NCI-H510A treated with DMSO at 0.1 percent for 48 hours (cell line): ENCODE measurements at regions not wholly inside any gene's neighbourhood (a gene's known extent, or its start where the extent isn't known, plus 50 kb on each side); places are given as distances from the start of the nearest gene placed in this dataset.
A peak's percentile ranks its signal among the peaks of the same experiment; 100 is the strongest.

Experiments
- DNase-seq: peaks from one replicate; lab custom pipeline; 2025; lab: John Stamatoyannopoulos, UW

DNA sequence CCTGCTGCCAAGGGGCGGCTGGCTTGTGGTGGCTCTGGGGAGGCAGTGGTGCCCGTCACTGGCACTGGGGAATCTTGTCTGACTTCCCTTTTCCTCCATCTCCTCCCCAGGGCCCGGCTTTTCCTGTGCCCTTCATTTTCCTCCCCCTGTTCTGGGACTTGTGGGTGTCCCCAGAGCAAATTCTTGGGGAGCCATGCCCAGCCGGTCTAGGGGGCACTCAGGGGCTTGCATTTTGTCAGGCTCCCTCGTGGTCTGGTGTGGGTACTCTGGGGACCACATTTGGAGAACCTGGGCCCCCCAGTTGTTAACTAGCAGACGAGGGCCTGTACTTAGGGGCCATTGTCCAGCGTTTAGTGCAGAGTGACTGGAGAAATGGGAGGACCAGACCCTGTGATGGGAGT lies 105.2 kb upstream of the IER5L start:
- no peak for DNase-seq

DNA sequence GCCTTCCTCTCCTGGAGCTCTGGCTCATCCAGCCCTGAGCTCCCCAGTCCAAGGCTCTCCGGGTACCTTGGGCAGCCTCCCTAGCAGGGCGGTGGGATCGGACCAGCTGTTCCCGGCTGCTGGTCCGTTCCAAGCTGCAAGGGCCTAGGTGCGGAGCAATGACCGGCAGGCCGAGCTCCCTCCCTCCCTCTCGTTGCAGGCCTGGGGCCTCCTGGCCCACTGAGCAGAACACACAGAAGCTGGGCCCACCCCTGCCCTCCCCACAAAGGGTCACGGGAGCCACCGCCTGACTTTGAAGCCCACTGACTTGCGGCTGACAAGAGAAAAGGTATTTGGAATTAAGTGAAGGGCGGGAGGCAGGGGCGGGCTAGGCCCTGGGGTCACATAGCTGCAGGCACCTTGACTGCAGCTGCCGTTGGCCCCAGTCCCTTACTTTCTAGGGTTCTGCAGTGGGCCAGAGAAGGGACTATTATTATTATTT lies 104.7 kb upstream of the IER5L start:
- DNase-seq, result no peak

DNA sequence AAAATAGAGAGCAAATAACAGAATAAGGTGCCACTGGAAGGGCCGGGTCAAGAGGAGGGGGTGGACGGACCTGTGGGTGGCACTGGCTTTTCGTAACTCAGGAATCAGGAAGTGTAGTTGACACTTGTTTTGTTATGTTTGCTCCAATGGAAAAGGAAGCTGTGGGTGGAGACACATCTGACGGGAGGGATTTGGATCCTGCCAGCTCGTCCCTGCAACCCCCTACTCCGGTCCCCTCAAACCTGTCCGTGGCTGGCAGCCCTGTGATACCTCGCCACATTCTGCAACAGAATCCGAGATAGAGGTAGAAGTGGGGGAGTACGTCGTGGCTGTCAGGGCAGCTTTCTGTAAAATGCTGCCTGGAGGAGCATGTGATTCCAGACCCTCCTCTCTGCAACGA lies 104.2 kb upstream of the IER5L start:
- DNase-seq, result peak; percentile 39

DNA sequence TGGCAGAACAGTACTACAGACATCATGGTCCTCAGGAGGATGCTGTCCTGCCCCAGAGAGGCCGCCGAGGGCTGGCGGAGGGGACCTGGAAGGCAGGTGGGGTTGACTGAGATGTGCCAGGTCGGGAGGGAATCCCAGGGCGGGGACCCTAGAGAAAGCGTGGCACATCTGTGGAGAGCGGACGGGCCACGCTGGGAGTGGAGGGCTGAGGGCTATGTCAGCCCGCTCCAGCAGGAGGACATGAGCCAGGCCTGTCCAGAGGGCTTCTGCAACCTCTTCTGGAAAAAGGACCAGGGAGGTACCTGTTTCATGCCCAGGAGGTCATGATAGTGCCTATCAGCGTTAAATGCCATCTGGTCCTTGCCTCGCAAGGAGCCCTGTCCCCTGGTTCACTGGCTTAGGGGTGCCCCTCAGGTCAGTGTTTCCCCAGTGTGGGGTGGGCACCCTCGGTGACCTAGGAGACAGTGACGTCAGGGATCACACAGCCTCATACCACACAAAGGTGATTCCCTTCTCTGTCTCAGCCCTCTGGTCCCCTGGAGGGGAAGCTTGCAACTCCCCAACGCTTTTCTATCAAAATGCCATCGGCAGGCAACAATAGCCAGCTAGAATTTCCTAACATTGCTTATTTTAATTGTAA lies 103.6 kb upstream of the IER5L start:
- DNase-seq, result no peak

DNA sequence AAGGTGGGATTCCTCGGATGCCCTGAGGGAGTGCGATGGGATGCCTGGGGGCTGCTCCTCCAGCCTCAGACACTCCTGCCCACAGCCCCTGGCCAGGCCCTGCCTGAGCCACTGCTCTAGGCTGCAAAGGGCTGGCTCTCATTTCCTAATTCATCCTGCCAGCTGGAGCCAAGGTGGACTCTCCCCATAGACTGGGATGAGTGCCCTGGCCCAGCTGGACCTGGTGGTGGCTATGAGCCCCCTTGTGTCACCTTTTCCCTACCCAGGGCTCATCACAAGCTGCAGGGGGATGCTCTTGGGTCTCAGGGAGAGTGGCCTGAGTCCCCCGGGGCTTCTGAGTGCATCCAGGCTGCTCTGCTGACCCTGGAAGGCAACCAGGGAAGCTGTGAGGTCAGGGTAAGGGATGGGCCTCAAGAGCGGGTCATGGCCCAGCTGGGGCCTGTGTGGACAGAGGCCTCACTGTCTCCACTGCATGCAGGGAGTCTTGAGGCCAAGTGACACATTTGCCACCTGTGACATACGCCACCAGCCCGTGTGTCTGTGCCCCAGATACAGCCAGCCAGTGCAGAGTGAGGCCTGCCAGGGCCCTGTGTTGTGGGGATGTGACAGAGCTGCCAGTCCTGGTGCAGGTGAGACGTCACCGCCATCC lies 102.7 kb upstream of the IER5L start:
- no peak for DNase-seq

DNA sequence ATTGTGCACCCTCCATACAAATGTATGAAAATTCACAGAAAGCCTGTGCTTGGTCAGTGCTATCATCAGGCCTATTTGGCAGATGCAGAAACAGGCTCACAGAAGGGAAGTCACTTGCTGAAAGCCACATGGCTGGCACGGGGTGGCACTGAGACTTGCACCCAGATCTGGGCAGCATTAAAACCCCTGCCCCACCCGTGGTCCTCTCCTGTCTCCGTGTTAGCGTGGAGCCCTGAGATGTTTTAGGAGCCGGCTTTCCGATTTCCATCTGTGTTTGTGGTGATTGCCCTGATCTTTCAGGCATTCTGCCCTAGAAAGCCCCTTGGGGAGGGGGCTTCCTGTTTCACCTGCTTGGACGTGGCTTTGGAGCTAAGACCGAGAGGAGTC lies 102.2 kb upstream of the IER5L start:
- DNase-seq, result no peak

DNA sequence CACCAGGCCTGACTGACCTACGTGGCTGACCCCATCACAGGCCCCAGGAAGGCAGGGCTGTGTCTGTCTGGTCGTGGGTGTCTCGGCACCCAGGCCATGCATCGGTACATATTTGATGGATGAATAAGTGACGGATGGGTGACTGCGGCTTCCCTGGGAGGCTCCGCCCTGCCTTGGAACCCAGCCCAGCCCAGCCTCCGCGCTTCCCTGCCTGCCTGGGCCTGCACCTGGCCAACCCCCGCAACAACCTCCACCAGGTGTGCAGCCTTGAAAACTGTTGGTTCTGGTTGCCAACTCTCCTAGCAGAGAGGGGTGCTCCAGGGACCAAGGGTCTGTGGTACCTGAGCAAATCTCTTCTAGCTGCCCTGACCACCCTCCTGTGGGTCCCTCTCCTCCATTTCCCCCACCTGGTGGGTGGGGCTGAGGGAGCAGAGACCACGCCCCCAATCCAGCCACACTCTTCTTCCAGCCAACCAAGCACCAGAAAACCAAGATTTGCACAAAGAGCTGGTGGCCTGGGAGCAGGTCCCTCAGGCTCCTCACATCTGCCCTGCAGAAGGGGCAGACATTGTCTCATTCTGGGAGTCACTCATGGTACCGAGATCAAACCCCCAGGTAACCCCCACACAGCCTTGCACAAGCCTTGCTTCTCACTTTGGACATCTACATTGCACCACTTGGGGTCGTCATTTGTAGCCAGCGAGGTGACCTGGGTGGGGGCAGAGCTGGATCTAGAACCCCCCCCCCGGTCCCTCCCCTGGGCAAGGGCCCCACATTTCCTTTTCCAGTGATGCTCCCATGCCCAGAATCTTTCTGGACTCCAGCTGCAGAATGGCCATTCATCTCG lies 100.6 kb upstream of the IER5L start:
- DNase-seq, result peak; percentile 98

DNA sequence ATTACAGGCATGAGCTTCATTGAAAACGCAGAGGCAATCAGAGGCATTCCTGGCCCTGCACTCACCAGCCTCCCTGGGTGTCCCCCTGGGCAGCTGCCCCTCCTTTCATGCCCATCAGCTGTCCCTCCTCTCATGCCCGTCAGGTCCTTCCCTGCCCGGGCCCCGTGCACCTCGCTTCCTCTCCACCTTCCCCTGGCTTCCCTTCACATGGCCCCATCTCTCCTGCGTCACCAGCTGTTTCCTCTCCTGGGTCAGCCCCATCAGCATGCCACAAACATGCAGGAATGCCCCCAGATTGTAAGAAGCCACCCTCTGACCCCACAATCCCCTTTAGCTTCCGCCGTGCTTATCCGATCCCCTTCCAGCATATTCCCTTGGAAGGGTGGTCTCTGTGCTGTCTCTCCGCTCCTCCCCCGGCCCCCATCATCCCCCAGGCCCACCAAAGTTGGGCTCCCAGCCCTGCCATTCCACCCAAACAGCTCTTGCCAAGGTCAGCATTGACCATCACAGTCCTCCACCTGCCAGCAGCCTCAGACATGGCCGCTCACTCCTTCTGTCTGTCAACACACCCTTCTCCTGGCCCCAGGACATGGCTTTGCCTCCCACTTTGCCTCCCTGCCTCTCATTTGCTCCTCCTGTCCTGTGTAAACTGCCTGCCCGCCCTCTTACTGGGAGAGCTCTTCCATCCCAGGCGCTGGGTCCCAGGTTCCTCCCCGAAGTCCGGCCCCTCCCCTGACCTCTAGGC lies 98.6 kb upstream of the IER5L start:
- DNase-seq, result peak; percentile 82

DNA sequence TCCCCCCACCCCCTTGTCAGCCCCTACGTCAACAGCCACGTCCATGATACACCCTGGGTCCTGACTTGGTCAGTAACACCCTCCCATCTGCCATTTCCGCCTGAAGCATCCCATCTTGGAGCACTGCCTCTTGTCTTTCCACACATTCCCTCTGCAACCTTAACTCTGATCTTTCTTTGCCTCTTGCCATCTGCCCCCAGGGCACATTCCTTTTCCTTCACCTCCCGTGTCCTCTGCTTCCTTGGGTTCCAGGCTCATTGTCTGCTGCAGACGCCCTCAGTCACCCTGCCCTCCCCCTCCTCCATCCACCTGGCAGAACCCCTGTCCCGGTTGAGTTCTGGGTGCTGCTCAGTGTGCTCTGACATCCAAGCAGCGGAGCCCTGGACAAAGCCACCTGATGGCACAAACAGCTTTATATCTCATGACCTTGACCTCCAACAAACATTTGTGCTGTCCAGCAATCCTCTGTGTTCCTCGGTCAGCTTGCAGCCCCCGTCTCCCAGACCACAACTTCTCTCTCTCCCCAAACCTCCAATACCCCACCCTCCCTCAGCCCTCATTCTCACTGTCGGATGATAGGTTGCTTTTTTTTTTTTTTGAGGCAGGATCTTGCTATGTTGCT lies 97.7 kb upstream of the IER5L start:
- DNase-seq, result no peak

DNA sequence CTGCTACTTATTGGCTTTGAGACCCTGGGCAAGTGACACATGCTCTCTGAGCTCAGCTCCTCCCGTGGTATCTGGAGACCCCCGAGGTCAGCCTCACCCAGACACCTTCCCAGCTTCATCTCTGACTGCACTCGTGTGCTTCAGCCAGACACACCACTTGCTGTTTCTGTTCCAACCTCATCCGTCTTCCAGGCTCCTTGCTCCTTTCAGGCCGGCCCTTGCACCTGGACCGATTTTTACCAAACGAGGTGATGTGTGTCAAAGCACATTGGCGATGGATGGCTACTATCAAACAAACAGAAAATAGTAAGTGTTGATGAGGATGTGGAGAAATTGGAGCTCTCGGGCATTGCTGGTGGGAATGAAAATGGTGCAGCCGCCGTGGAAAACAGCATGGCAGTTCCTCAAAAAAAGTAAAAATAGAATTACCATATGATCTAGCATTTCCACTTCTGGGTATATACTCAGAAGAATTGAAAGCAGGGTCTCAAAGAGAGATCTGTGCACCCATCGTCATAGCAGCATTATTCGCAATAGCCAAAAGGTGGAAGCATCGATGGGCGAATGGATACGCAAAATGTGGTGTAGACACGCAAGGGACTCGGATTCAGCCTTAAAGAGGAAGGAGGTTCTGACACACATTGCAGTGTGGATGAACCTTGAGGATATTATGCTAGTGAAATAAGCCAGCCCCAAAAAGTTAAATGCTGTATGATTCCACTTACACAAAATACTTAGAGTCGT lies 96.1 kb upstream of the IER5L start:
- no peak for DNase-seq

DNA sequence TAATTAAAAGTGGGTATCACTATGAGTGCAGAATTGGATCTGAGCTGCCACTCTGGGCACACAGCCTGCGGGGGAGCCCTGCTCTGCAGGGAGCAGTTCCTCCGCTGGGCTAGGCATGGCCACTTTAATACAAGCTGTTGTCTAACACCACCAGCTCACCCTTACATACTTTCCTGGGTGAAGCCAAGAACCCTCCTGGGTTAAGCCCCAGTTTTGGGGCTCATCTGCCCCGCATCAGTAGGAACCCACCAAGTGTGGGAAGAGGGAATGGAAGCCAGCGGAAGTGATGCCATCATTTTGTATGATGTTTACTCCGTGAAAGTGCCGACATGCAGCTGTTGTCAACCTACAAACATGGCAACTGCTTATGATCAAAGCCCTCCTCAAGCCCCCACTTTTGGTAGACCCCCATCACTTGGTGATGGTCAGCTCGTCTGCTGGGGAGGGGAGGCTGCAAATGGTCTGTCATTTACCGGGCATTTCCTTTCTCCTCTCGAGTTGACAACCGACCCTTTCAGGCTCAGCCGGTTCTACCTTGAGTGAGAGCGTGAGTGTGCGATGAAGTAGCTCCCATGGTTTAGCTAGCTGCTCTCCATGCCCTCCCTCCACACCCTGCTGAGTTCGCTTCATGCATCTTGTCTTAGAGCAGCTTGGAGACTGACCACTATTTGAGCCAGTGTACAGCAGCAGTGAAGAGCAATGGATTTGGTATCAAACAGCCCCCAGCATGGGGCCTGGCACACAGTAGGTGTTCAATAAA lies 95.3 kb upstream of the IER5L start:
- no peak for DNase-seq

DNA sequence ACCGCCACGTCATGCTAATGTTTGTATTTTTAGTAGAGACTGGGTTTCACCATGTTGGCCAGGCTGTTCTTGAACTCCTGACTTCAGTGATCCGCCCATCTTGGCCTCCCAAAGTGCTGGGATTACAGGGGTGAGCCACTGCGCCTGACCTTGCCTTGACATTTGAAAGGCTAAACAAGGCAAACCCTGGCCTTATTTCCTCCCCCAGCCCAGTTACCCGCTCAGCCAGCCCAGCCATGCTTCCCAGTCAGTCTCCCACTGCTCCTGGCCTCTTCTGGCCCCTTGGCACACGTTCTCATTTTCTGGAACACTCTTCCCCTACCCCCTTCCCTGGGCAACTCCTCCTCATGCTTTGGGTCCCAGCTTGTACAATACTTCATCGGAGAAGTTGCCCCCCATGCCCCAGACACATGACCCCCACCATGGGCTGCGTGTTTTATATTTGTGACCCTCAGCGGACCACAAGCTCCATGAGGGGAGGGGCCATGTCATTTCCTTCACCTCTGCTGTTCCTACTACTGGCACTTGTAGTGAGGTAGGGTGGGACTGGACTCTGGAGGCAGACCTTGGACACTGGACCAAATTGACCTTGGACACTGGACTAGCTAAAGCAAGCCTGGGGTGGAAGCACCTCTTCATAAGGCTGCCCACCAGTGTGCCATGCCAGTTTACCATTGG lies 94.4 kb upstream of the IER5L start:
- no peak for DNase-seq

DNA sequence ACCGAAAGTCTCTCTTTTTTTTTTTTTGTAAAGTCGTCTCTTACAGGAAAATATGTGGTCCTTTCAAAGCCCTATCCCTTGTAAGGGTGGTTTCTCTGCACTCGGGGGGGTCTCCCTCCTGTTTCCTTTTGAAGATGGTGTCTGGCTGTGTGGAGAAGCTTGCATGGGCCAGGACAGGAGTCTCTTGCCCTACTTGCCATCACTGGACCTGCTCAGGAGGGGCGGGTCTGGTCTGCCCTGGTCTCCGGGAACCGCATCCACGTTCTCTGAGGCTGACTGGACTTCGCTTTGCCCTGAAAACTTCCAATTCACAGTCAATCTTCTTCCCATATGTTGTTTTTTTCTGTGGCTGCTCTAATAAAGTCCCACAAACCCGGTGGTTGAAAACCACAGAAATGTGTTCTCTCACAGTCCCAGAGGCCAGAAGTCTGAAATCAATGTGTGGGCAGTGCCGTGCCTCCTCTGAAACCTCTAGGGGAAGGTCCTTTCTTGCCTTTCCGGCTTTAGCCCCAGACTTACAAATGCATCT lies 92.9 kb upstream of the IER5L start:
- DNase-seq, result no peak

DNA sequence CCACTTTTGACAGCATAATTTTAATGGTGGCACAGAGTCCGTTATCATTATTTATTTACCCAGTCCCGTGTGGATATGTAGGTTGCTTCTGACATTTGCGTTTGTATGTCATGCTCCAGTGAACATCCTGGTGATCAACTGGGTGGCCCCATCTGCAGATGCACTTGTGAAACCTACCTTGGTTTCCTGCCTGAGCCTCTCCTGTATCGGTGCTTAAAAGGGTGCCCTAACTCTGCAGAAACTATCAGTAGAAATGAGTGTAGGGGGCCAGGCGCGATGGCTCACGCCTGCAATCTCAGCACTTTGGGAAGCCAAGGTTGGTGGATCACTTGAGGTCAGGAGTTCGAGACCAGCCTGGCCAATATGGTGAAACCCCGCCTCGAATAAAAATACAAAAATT lies 92.1 kb upstream of the IER5L start:
- no peak for DNase-seq

DNA sequence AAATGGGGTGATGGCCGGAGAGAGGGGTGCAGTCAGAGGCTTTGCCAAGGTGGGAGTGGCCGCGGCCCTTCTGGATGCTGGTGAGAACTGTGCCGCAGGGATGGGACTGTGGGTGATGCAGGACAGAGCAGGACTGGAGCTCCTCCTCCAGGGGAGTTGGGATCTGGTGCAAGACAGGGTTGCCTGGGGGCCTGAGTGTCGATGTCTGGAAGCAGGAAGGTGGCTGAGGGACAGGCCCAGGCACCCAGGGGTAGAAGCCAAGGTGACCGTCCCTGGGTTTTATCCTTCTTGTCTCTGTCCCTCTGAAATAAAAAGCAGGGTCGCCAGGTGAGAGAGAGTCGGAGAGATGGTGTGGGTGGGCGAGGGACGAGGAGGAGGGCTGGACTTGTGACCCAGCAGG lies 89.1 kb upstream of the IER5L start:
- no peak for DNase-seq

DNA sequence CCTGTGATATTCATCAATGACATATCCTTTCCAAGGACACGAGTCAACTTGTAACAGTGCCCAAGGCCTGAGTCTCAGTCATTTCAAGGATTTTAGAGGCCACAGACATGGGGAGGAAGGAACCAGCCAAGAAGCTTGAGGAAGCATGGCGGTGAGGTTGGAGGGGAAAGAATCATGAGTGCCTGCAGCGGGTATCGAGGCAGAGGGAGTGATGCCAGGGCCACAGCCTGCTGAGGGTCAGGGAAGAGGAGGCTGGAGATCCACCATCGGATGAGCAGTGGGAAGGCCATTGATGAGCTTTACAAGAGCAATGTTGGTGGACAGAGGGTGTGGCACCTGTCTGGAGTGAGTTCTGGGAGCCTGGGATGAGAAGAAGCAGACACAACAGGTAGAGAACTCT lies 88.5 kb upstream of the IER5L start:
- DNase-seq, result no peak

DNA sequence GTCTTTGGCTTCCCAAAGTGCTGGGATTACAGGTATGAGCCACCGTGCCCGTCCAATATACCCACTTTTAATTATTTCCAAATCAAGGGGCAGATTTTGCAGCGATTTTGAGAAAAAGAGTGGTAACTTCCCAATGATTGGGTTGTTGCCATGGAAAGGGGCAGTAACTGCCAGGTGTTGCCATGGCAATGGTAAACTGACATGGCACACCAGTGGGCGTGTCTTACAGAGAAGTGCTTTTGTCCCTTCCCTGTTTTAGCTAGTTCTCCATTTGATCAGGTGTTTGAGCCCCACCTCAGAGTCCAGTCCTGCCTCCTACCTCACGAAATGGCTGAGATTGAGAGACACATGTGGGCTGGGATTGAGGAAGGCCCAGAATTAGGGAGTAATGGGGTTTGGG lies 86.3 kb upstream of the IER5L start:
- no peak for DNase-seq

DNA sequence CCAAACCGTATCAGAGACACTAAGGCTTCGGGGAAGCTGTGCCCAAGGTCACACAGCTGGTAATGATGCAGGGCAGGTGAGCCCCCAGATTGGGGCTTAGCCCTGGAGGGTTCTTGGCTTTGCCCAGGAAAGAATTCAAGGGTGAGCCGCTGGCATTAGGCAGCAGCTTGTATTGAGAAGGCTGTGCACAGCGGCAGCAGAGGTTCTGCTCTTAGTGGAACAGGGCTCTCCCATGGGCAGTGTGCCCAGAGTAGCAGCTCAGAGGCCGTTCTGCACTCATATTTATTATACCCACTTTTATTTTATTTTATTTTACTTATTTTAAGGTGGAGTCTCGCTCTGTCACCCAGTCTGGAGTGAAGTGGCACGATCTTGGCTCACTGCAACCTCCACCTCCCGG lies 85.8 kb upstream of the IER5L start:
- no peak for DNase-seq

DNA sequence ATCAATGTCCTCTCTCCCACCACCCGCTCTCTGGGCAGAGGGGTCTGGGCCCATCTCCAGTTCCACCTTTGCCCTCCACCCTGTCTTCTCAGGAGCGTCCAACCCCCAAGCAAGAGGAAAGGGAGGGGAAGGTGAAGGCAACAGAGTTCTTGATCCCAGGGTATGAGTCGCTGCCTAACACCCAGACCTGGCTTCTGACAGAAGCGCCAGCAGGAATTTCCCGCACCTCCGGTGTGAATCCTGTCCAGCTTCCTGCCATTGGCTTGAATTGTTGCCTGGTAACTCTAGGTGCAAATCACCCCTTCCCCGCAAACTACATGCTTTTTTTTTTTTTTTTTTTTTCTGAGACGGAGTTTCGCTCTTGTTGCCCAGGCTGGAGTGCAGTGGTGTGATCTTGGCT lies 84.2 kb upstream of the IER5L start:
- no peak for DNase-seq

DNA sequence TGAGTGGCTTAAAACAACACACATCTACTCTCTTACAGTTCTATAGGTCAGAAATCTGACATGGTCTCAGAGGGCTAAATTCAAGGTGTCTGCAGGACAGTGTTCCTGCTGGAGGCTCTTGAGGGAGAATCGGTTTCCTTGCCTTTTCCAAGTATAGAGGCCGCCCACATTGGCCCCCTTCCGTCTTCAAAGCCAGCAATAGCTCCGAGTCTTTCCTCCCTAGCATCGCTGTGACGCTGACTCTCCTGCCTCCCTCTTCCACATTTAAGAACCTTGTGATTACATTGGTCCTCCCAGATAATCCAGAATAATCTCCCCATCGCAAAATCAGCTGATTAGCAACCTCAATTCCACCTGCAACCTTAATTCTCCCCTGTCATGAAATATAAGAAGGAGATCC lies 81.3 kb upstream of the IER5L start:
- DNase-seq, result no peak
